Stimulated activated CD8-positive, alpha-beta memory T cell treated with anti-CD3 and anti-CD28 coated beads, Interleukin-7, amount 100 ng/mL, for 24 hours (primary cell): ENCODE measurements at regions not wholly inside any gene's neighbourhood (a gene's known extent, or its start where the extent isn't known, plus 50 kb on each side); places are given as distances from the start of the nearest gene placed in this dataset.

Experiments
- DNase-seq: peaks from one replicate; pipeline ENCODE4 v3.0.0-alpha.2; 2020; ENCODE audit warnings: low read depth

DNA sequence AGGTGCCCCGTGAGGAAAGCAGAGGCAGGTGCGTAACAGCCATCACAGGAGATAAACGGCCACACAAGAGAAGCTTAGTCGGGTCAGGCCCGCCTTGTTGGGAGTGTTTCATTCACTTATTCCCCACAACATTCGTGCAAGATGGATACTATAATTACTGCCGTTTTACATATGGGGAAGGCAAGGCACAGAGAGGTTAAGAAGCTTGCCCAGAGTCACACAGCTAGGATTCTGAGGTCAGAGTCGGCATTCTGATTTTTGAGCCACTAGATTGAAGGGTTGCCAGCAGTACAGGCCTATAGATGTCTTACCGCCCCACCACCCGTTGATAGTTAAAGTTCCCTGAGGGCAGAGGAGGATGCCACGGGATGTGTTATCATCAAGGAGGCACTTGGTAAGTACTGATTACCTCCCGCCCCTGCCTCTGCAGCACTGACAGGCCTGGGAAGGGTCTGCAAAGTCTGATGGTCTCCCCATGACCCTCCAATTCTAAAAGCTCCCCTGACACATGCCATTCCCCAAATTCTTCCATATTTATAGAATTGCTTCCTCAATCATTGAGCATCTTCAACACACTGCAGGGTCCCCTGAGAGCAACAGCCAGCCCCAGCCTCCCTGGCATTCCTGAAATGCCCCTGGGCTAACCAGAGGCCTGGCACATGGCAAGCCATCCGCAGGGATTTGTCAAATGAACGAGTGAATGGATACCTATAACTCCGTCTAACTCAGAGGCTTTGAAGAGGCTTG, 74.7 kb upstream of the CLDN14 start:
- no peak for DNase-seq

DNA sequence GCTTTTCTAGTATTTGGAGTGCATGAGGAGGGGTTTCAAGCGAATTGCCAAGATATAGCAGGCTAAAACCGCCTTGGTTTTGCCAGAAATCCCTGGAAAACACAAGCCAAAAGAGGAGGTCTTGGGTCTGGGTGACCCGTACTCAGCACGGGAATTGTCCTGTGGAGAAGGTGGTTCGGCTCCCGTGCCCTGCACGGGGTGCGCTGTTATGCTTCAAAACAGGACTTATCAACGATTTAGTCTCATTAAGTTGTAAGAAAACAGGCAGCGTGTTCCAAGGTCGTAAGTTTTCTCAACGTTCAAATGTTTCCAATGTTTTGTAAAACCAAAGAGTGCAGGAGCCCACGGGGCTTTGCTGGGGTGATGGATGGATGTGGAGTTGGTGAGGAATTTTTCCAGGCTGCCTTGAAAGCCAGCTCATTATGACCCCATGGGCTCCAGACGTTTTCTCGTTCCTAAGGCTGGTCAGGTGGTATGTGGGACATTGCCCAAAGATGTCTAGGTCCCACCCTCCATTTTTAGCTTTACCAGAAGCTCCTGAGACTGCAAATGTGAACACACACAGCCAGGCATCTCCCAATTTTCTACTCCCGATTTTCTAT, 75.4 kb upstream of the CLDN14 start:
- no peak for DNase-seq

DNA sequence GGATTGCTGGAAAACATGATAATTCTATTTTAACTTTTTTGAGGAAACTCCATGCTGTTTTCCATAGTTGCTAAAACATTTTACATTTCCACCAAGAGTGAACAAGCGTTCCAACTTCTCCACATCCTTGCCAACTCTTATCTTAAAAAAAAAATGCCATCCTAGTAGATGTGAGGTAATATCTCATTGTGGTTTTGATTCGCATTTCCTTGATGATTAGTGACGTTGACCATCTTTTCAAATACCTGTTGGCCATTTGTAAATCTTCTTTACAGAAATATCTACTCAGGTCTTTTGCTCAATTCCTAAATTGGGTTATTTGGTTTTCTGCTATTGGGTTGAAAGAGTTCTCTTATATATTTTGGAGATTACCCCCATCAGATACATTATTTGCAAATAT, 77.4 kb upstream of the CLDN14 start:
- DNase-seq = no peak

DNA sequence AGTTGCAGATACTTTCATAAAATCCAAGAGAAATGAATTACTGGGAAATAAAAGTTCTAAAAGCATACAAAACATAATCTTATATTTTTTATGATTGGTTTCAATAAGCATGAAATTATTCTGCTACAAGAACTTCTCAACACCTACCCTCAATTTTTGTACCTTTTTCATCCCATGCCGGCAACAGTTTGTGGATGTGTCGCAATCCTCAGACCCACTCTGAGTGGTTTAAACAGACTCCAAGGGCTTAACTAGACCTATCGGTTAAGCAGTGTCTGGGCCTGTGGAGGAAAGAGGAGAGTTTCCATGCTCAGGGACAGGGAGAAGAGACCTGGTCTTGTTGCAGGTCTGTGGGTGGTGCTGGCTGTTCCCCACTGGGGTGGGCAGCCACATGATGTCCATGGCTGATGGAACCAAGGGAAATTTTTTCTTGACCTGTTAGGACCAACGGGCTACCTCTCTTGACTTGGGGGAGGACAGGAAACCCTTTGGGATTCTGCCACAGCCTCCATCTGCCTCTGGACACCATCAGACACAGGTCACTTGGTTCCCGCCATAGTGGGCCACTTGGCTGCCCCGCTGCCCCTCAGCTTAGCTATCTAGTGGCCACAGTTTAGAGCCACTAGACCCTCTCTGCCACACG, 81.1 kb upstream of the CLDN14 start:
- no peak for DNase-seq

DNA sequence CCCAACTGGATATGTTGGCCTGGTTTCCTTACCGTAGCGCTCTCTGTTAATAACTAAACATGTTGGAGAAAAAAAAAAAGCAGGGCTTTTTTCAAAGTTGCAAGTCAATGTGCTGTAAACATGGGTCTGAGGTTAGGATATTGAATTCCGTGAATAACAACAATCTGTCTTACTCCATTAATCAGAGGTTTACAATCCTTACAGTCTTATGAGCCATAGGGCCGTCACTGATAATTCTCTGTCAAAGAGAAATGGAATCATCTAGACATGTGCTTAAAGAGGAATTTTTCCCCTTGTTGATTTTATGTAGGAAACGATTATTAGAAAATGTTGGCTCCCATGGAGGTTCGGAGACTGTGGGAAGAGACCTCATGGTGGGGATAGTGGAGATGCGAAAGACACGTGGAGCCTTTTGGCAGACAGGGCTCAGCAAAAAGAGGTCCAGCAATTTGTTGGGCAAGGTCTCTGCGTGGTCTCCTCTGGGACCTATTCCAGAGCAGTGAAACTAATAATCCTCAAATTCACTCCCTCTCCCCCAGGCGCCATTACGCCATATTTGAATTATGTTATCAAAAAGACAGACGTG, 83.5 kb upstream of the CLDN14 start:
- DNase-seq = no peak

DNA sequence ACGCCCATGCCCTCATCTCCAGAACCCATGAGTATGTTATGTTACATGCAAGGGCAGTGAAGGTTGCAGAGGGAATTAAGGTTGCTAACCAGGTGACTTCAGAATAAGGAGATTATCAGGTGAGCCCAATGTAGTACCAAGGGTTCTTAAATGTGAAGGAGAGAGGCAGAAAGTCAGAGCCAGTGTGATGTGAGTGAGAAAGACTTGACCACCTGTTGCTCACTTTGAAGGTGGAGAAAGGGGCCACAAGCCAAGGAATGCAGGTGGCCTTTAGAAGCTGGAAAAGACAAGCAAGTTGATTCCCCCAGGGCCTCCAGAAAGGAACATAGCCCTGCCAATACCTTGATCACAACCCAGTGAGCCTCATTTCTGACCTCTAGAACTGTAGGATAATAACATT, 84.7 kb upstream of the CLDN14 start:
- DNase-seq = no peak

DNA sequence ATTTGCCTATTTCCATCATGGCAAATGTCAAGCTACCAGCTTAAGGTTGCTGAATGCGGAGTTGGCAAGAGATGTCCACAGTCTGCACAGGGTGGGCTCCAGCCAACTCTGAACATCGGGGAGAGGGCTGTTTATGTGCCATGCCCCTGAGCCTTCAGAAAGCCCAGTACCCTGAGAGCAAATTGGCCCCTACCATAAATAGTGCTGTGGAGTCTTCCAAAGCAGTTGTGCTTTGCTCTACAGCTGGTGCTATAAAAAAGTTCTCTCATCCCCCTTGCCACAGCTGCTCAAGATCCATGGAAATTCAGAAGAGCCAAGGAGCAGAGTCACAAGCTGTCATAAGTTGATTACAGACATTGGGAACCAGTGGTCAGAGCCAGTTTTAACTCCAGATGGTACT, 85.6 kb upstream of the CLDN14 start:
- no peak for DNase-seq

DNA sequence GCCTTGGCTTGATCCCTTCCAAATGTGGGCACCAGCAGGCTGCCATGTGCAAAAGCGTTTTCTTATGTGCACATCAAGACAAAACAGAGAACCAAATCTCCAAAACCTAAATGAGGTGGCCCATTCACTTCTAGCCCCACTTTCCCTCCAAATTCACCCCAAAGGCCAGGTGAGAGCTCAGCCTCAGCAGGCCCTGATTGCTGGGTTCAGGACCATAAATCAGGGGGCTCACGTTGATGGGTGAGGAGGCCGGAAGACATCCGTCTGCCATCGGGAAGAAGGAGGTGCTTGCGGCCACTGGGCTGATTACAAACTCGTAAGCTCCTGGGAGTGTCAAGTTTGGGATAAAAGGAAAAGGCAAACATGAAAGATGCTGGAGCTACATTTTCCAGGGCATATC, 86.7 kb upstream of the CLDN14 start:
- DNase-seq = no peak

DNA sequence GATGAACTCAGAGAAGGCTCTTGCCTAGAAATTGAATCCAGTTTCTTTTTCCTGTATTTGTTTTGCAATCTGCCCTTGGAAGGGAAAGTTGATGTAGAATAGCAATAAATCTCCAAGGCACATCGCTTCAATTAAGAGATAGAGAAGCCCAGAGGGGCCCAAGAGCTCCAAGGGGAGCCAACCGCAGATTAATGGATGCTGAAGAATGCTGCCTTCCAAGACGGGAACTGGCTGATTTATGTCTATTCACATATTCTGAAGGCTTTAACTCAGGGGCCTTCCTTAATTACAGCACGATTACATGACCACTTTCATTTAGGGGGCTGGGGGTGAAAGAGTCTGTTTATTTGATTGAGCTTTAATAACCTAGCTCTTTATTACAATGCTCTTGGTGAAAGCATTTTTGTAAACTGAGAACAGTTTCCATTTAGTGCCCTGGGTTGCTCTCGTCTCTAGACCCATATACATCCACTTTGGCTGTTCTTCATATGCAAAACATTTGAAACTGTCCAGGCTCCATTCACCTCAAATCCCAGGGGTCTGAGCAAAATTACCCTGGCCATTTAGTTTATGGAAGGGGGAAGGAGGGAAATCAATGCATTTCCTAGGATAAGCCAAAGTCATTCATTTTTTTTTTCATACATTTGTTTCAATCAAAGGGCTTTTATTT, 87.4 kb upstream of the CLDN14 start:
- DNase-seq = no peak

DNA sequence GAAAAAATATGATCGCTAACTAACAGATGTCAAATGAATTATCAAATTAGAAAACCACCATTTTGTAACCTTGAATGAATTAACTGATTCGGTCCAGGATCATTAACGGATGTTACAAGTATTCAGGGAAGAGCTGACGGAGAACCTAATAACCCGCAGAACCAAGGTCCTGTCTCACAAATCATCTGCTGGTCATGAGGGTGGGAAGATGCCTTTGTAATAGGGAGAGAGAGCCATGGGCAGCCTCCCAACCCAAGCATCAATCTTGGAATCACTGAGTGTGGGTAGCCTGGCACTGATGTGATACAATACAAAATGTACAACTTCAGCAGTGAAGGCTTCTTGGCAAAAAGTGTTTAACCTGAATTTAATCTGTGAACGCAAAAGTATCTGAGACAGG, 89.6 kb upstream of the CLDN14 start:
- DNase-seq = no peak

DNA sequence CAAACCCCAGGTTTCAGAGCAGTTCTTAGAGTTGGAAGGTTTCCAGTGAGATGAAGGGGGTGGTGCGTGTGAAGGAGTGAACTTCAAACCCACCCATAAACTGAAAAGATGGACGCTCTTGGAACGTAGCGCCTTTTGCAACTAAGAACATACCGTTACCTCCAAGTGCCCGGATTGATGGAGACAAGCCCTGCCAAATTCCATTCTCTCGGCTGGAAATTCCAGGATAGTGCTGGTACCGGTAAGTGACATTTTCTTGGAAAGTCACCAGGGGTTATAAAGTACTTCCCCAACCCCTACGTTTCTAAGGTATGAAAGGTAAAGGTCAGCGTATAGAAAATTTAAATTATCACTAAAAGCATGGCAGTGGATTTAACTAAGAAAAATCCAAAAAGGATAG, 91.6 kb upstream of the CLDN14 start:
- no peak for DNase-seq

DNA sequence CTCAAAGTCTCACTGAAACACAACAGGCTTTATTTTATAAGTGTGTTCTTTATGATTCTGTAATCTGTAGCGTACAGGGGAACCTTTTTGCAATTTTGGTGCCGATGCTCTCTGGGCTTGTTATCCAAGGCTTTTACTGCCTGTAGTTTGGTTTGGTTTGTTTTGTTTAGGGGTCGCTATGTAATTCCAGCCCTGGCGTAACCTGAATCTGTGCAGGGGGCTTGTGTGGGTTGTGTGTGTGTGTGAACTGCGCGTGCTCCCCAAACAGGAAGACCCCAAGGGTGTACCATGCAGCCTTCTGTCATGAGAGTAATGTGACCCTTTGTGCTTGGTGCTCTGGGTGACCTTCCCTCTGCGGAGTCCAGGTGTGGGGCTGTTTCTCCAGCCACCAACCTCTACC, 92.1 kb upstream of the CLDN14 start:
- DNase-seq = no peak

DNA sequence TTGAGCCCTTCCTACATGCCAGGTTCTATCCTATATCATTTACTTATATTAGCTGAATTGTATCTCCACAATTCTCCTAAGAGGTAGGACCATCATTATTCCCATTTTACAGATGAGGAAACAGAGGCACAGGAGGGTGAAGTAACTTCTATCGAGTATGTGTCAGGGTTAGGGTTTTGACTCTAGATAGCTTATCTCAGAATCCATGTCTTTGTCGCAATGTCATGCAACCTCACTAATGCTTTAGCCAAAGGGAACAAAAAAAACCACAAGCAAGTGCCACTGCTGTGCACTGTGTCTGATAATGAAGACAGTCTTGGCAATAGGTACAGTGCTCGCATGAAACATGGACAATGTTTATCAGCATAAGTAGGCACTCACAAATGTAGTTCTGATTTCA, 95.4 kb upstream of the CLDN14 start:
- DNase-seq = no peak

DNA sequence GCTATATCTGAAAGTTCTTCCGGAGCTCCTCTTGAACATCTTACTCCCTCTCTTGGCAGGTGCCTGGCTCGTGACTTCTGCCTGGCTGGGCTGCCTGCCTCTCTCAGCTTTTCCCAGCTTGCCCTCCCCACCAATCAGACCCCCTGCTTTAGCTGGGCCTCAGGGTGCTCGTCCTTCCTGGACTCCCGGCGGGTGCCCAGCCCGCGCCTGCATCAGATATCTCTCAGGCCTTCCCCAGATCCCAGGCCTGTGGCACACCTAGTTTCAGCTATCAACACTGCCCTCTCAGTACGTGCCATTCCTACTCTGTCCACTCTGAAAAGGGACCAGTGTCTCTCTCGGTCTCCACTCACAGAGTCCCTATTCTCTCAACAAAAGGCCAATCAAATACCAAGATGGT, 96.5 kb upstream of the CLDN14 start:
- DNase-seq = no peak

DNA sequence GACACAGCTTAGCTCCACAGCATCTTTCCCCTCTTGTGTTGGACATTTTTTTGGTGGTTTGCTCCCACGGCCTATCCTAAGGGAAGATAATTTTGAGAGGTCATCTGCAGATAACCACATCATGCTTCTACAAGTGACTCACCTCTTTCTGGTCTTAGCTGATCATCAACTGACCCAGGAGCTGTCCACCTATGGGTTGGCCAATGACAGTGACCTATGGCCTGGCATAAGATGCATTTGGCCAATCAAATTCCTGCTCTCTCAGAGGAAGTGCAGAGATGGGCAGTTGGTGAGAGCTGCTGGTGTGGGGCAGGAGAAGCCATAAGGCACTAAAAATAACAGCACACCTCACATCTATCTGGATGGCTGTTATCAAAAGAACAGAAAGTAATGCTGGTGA, 100.0 kb upstream of the CLDN14 start:
- no peak for DNase-seq

DNA sequence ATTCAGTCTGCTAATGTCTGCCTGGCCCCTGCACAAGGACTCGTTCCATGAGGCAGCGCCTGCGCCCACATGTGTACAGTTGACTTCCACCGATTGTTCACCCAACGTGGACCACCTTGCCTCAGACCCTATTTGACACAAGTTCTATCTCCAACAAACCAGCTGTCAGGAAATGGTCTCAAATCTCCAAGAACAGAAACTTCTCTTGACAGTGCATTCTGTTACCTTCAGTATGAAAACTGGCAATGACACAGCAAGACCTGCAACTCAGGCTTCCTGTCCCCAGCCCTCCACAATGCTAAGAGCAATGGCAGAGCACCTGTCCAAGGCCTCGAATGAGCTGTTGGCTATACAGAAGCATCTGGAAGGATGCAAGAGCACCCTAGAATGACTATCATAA, 102.3 kb upstream of the CLDN14 start:
- DNase-seq = no peak

DNA sequence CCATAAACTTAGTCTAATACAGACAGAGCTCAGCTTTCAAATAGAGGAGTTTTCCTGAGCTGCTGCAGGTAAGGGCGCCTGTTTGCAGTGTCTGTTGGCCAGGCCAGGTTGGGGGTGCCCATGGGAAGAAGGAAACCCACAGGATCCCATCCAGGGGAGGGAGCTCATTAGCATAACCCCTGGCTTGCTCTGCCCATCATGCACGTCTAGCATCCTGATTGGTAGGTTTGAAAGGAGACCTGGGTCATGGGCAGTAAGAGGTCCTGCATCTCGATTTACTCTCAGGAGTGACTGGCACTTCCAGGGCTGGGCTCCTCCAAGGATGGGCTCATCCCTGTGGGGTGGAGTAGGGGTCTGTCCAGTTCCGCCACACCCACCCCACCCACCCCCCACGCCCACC, 103.7 kb upstream of the CLDN14 start:
- no peak for DNase-seq

DNA sequence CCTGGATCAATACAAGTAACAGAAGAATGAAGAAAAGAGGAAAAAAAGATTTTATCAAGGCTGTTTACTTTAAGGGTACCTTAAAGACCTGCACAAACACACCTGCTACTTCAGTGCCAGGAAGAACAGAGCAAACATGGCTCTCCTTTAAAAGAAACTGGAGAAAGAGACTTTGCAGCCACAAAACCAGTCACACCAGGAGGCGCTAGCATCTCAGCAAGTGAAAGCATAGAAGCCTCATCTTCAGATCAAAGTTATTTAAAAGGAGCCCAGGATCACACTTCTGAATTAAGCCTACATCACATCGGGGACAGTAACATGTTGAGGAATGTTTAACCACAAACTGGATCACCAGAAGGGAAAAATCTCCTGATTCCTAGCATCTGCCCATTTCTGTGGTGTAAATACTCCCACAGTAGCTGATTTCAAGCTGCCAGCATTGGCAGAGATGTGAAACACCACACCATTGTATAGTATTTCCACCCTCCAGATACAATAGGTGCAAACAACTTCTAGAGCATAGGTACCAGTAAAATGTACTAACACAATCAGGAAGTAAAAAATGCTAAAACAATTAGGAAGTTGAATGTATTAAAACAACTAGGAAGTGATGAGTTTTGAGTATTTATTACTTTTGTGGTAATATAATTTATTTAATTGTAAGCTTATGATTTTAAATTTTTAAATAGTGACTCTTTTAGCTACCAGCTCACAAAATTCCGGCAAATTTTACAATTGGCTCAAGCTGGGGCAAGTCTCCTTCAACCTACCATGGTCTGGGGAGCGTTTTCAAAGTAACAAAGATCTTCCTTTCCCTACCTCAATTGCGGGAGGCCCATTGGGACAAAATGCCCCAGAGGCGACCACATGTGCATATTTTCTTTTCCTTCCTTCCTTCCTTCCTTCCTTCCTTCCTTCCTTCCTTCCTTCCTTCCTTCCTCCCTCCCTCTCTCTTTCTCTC, 105.3 kb upstream of the CLDN14 start:
- DNase-seq = no peak

DNA sequence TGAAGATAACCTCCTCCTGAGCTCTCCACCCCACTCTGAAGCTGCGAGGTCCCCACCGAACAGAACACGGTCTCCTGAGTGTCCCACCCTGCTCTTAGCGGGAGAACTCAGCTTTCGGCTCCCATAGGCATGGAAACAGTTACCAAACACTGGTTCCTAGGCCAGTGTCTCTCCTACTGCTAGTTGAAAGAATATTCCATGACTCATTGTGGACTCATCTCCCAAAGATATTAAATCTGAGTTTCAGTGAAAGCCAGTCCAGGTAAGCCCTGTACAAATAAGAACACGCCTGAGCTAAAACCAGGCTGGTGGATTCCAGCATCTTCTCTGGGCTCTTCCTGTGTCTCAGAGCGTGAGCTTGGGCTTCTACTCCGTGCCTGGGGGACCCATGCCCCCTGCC, 107.5 kb upstream of the CLDN14 start:
- DNase-seq = no peak

DNA sequence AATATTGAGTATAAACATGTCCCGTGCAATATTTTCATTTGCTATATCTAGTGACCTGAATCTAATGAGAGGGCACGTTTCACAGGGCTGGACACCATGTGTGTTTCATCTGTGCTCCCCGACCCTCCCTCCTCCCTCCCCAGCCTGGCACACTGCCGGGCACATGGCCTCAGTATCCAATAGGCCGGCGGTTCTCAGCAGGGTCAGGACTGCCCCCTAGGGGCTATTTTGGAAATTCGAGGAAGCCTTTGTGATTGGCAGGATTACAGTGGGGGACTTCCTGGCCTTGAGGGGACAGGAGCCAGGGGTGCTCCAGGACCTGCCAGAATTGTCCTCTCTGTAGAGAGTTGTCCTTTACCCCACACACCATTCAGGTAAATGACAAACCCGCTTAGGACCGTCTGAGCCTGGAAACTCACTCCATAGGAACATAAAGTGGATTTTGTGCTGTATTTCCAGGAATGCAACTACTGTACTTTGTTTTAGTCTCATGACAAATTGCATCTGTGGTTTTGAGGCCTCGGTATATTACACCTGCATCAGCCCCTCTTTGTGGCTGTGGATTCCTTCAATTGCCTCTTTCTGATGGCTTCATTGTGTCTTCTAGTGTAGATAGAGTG, 109.5 kb upstream of the SIM2 start:
- no peak for DNase-seq

DNA sequence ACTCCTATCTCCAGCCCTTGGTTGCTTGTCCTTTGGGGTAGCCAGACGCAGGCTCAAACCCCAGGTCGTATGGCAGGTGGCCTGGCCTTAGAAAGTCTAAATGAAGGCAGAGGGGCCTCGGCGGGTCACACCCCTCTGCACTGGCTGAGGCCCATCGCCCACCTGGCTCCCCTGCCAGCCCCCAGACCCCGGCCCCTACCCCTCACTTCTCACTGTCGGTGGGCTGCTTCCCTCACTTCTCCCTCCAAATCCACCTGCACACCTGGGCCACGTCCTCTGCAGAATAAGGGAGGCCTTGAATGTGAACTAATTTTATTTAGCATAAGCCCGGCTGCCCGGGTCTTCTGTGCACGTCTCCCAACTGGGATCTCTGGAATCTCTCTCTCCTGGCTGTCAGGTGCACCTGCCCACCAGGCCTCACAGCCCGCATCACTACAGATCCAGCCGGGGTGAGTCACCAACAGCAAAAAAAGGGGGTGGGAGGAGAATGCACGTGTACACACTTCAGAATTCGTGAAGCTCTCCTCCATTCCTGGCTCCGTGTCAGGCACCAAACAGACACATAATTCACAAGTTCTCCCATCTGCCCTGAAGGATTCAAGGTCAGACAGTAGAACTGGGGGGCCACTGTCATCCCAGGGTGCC, 107.5 kb upstream of the SIM2 start:
- DNase-seq = no peak
